NCI-H524 treated with DMSO at 0.1 percent for 48 hours (cell line): ENCODE measurements at regions not wholly inside any gene's neighbourhood (a gene's known extent, or its start where the extent isn't known, plus 50 kb on each side); places are given as distances from the start of the nearest gene placed in this dataset.

ENCODE experiments used
- DNase-seq: peaks from one replicate; lab custom pipeline; 2025; lab: John Stamatoyannopoulos, UW

- no peak for DNase-seq
Measured at GRCh38 chr16:66265556-66266141, 100.8 kb upstream of the CDH5 start.

- no peak for DNase-seq
Measured at GRCh38 chr16:66265048-66265415, 101.5 kb upstream of the CDH5 start.

- DNase-seq = no peak
Measured at GRCh38 chr16:66264311-66265047, 102.0 kb upstream of the CDH5 start.

- no peak for DNase-seq
Measured at GRCh38 chr16:66263973-66264310, 102.5 kb upstream of the CDH5 start.

- DNase-seq = no peak
Measured at GRCh38 chr16:66263168-66263972, 103.1 kb upstream of the CDH5 start.

- no peak for DNase-seq
Measured at GRCh38 chr16:66262253-66263167, 104.0 kb upstream of the CDH5 start.

- no peak for DNase-seq
Measured at GRCh38 chr16:66261826-66262225, 104.7 kb upstream of the CDH5 start.

GRCh38 chr16:66260522-66261254 is 105.8 kb upstream of the CDH5 start:
- no peak for DNase-seq

GRCh38 chr16:66258916-66259845 is 107.3 kb upstream of the CDH5 start:
- DNase-seq = no peak

GRCh38 chr16:66256919-66257318 is 109.6 kb upstream of the CDH5 start:
- no peak for DNase-seq

- DNase-seq = no peak
Measured at GRCh38 chr16:66255647-66256046, 110.8 kb upstream of the CDH5 start.

- no peak for DNase-seq
Measured at GRCh38 chr16:66254751-66255150, 111.7 kb upstream of the CDH5 start.

- no peak for DNase-seq
Measured at GRCh38 chr16:66254106-66254505, 112.4 kb upstream of the CDH5 start.

- DNase-seq = no peak
Measured at GRCh38 chr16:66251476-66252160, 114.9 kb upstream of the CDH5 start.

GRCh38 chr16:66250686-66251431 is 115.6 kb upstream of the CDH5 start:
- DNase-seq = no peak

- no peak for DNase-seq
Measured at GRCh38 chr16:66247516-66248481, 118.7 kb upstream of the CDH5 start.

- no peak for DNase-seq
Measured at GRCh38 chr16:66245868-66246267, 120.6 kb upstream of the CDH5 start.

- DNase-seq = no peak
Measured at GRCh38 chr16:66245072-66245471, 121.4 kb upstream of the CDH5 start.
